HG03135 (cell line): ENCODE measurements at regions not wholly inside any gene's neighbourhood (a gene's known extent, or its start where the extent isn't known, plus 50 kb on each side); places are given as distances from the start of the nearest gene placed in this dataset.

Source experiments
- ATAC-seq: cut with Tn5 transposase; IDR thresholded peaks from one replicate; pipeline ENCODE4 v1.9.1; 2021; ENCODE audit warnings: mild to moderate bottlenecking, moderate library complexity; ENCODE audit not compliant: unreplicated experiment

DNA sequence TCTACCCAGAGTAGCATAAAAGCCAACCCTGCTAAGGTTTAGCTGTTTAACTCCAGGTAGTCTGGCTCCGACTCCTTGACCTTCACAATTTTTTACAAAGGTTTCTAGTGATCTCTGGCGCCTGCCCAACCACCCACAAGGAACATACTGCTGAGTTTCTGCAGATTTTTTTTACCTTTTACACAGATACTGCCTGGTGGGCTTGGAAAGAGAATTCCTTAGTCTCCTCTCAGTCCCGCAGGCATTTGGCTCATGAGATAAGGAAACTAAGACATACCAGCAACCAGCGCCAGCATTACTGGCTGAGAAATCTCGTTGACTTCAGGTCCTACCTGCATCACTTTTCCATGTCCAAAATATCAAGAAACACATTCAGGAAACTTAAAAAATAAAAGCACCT, 51.1 kb upstream of the LYZL1 start:
- ATAC-seq, result no peak

DNA sequence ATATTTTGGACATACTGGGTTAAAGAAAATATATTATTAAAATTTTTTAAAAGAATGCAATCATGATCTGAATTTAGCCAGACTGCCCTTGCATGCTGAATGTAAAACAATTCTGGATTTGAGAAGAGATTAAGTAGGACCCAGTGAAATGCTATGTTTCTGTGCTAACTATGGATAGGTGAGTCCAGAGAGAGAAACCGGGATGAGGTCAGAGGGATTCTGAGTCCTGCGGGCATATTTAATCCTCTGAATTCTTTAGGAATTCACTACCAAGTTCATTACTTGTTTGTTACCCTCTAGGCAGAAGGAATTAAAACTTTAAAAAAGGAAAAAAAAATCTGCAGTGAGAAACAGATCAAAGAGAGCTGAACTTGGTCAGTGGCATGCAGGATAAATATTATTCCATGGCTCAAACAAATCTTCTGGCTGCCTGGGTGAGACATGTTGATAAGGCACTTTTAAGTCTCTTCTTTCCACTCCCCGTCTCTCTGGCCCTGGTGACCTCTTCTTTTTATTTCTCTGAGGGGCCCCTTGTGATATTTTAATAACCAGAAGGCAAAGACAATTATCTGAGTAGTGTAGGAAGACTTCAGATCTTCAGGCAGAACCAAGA, 50.2 kb upstream of the LYZL1 start:
- ATAC-seq, result no peak
